IMR-90 (cell line): ENCODE measurements at regions not wholly inside any gene's neighbourhood (a gene's known extent, or its start where the extent isn't known, plus 50 kb on each side); places are given as distances from the start of the nearest gene placed in this dataset.

Experiments
- ATAC-seq: fragments of 200-7000 bp; cut with Tn5 transposase; 2 replicates; pipeline ENCODE4 v1.9.1; 2020; ENCODE audit warnings: low read depth, mild to moderate bottlenecking, moderate library complexity
- BruUV-seq: library from RNA; stranded (reverse); fragments of 400-500 nt; replicated peaks from 2 replicates; lab custom pipeline; 2021; lab: Mats Ljungman, UMichigan
- CTCF ChIA-PET: fragments of 300-600 bp; formaldehyde crosslinking; extraction: SDS; loops from one replicate; lab custom pipeline; 2021; ENCODE audit warnings: antibody characterized with exemption; lab: Yijun Ruan, JAX
- POLR2A ChIA-PET: fragments of 300-600 bp; sonication (Branson Sonifier 250); formaldehyde crosslinking; loops from one replicate; lab custom pipeline; 2022; ENCODE audit warnings: antibody characterized with exemption; ENCODE audit not compliant: unreplicated experiment; lab: Charles Lee
- DNase-seq: peaks from one replicate; pipeline ENCODE4 v3.0.0; 2013
- H2AFZ ChIP-seq: replicated peaks from 2 replicates; pipeline ENCODE3; 2013; ENCODE audit warnings: low read length, mild to moderate bottlenecking; ENCODE audit not compliant: poor library complexity
- H2AK5ac ChIP-seq: 2 replicates; pipeline ENCODE4 v1.6.1; 2013; ENCODE audit warnings: low read depth, low read length, inconsistent platforms
- H2AK9ac ChIP-seq: replicated peaks from 2 replicates; pipeline ENCODE3; 2013; ENCODE audit warnings: mild to moderate bottlenecking, low read depth, low read length, moderate library complexity; ENCODE audit not compliant: poor library complexity
- H2BK120ac ChIP-seq: 2 replicates; pipeline ENCODE4 v1.6.1; 2013; ENCODE audit warnings: low read depth, low read length, inconsistent platforms
- H2BK15ac ChIP-seq: 3 replicates; pipeline ENCODE4 v1.6.1; 2013; ENCODE audit warnings: low read depth, low read length, inconsistent platforms
- H2BK20ac ChIP-seq: 2 replicates; pipeline ENCODE4 v1.6.1; 2013; ENCODE audit warnings: low read depth, mild to moderate bottlenecking, inconsistent platforms, low read length, moderate library complexity
- H2BK5ac ChIP-seq: 2 replicates; pipeline ENCODE4 v1.6.1; 2013; ENCODE audit warnings: mild to moderate bottlenecking, low read depth, low read length, inconsistent platforms; ENCODE audit not compliant: poor library complexity, severe bottlenecking
- H3K14ac ChIP-seq: replicated peaks from 2 replicates; pipeline ENCODE4 v1.6.1; 2013; ENCODE audit warnings: low read depth, low read length, inconsistent platforms
- H3K18ac ChIP-seq: 2 replicates; pipeline ENCODE4 v1.6.1; 2013; ENCODE audit warnings: low read depth, low read length, control low read depth
- H3K23ac ChIP-seq: 2 replicates; pipeline ENCODE4 v1.6.1; 2013; ENCODE audit warnings: low read depth, low read length, inconsistent platforms
- H3K27ac ChIP-seq: 2 replicates; pipeline ENCODE4 v1.5.1; 2013; ENCODE audit warnings: mild to moderate bottlenecking, control low read depth, low read length; ENCODE audit not compliant: insufficient read depth
- H3K27me3 ChIP-seq: 2 replicates; pipeline ENCODE4 v1.6.1; 2013; ENCODE audit warnings: low read length; ENCODE audit not compliant: control insufficient read depth, insufficient read depth
- H3K36me3 ChIP-seq: 2 replicates; pipeline ENCODE4 v1.6.1; 2013; ENCODE audit warnings: low read length, mixed read lengths; ENCODE audit not compliant: control insufficient read depth, insufficient read depth
- H3K4ac ChIP-seq: 2 replicates; pipeline ENCODE4 v1.6.1; 2013; ENCODE audit warnings: low read depth, low read length, inconsistent platforms
- H3K4me1 ChIP-seq: 2 replicates; pipeline ENCODE4 v1.6.1; 2013; ENCODE audit warnings: low read length, mixed read lengths; ENCODE audit not compliant: control insufficient read depth, insufficient read depth
- H3K4me2 ChIP-seq: 2 replicates; pipeline ENCODE4 v1.6.1; 2013; ENCODE audit warnings: low read depth, mild to moderate bottlenecking, control low read depth, low read length, moderate library complexity
- H3K4me3 ChIP-seq: 2 replicates; pipeline ENCODE4 v1.5.1; 2013; ENCODE audit warnings: low read depth, mild to moderate bottlenecking, control low read depth, low read length, moderate library complexity; ENCODE audit not compliant: insufficient read depth
- H3K56ac ChIP-seq: 2 replicates; pipeline ENCODE4 v1.6.1; 2013; ENCODE audit warnings: low read length, inconsistent platforms; ENCODE audit not compliant: insufficient read depth; ENCODE audit errors: extremely low read depth
- H3K79me1 ChIP-seq, 2 experiments: 2 replicates each; pipeline ENCODE4 v1.6.1; 2013; ENCODE audit warnings: low read length in 2 of 2, inconsistent platforms in 1 of 2, low read depth in 1 of 2
- H3K9ac ChIP-seq: 2 replicates; pipeline ENCODE4 v1.6.1; 2013; ENCODE audit warnings: low read depth, low read length, control low read depth
- H3K9me1 ChIP-seq: 2 replicates; pipeline ENCODE4 v1.6.1; 2013; ENCODE audit warnings: low read length, inconsistent platforms; ENCODE audit not compliant: insufficient read depth
- H3K9me3 ChIP-seq: 2 replicates; pipeline ENCODE4 v1.6.1; 2013; ENCODE audit warnings: low read length; ENCODE audit not compliant: control insufficient read depth, insufficient read depth
- H4K20me1 ChIP-seq: 2 replicates; pipeline ENCODE4 v1.6.1; 2013; ENCODE audit warnings: low read length, inconsistent platforms; ENCODE audit not compliant: insufficient read depth
- H4K5ac ChIP-seq: 2 replicates; pipeline ENCODE4 v1.6.1; 2013; ENCODE audit warnings: mild to moderate bottlenecking, low read depth, low read length, control low read depth
- H4K8ac ChIP-seq, 2 experiments: 2 replicates each; pipeline ENCODE4 v1.6.1; 2013; ENCODE audit warnings: low read depth in 2 of 2, low read length in 2 of 2, control low read depth in 1 of 2, inconsistent platforms in 1 of 2
- H4K91ac ChIP-seq: 2 replicates; pipeline ENCODE4 v1.6.1; 2013; ENCODE audit warnings: low read depth, low read length, inconsistent platforms; ENCODE audit not compliant: insufficient read depth
- BHLHE40 ChIP-seq: fragments of 150-350 bp; IDR thresholded peaks from 2 replicates; pipeline ENCODE4 v1.6.1; 2016; ENCODE audit warnings: mild to moderate bottlenecking, low read depth, low read length
- CEBPB ChIP-seq: IDR thresholded peaks from 2 replicates; pipeline ENCODE4 v1.6.1; 2012; ENCODE audit warnings: low read depth, low read length, improper control_type of control experiment
- CHD1 ChIP-seq: IDR thresholded peaks from 2 replicates; pipeline ENCODE4 v1.6.1; 2012; ENCODE audit warnings: low read depth, low read length, improper control_type of control experiment
- CTCF ChIP-seq: conservative IDR thresholded peaks from 2 replicates; pipeline ENCODE4 v1.5.1; 2012; ENCODE audit warnings: mild to moderate bottlenecking, low read depth, low read length, improper control_type of control experiment
- ELK1 ChIP-seq: fragments of 150-350 bp; IDR thresholded peaks from 2 replicates; pipeline ENCODE4 v1.6.1; 2016; ENCODE audit warnings: low read depth, mild to moderate bottlenecking, low read length, moderate library complexity, borderline replicate concordance
- FOS ChIP-seq: fragments of 150-350 bp; IDR thresholded peaks from 2 replicates; pipeline ENCODE4 v1.6.1; 2016; ENCODE audit warnings: low read depth, low read length
- MAFK ChIP-seq: IDR thresholded peaks from 2 replicates; pipeline ENCODE4 v1.6.1; 2012; ENCODE audit warnings: low read depth, low read length, improper control_type of control experiment
- MAZ ChIP-seq: IDR thresholded peaks from 2 replicates; pipeline ENCODE4 v1.6.1; 2012; ENCODE audit warnings: low read depth, mild to moderate bottlenecking, low read length, improper control_type of control experiment, moderate library complexity, borderline replicate concordance
- MXI1 ChIP-seq: IDR thresholded peaks from 2 replicates; pipeline ENCODE4 v1.6.1; 2012; ENCODE audit warnings: low read depth, mild to moderate bottlenecking, low read length, moderate library complexity, borderline replicate concordance
- NFE2L2 ChIP-seq: fragments of 150-350 bp; IDR thresholded peaks from 2 replicates; pipeline ENCODE4 v1.6.1; 2016; ENCODE audit warnings: low read depth, mild to moderate bottlenecking, low read length
- POLR2A ChIP-seq: IDR thresholded peaks from 2 replicates; pipeline ENCODE4 v1.6.1; 2012; ENCODE audit warnings: mild to moderate bottlenecking, low read depth, low read length
- RAD21 ChIP-seq: IDR thresholded peaks from 2 replicates; pipeline ENCODE4 v1.6.1; 2012; ENCODE audit warnings: low read length, improper control_type of control experiment
- RCOR1 ChIP-seq: IDR thresholded peaks from 2 replicates; pipeline ENCODE4 v1.6.1; 2012; ENCODE audit warnings: mild to moderate bottlenecking, low read length, improper control_type of control experiment; ENCODE audit not compliant: insufficient replicate concordance
- RFX5 ChIP-seq: IDR thresholded peaks from 2 replicates; pipeline ENCODE4 v1.8.0; 2012; ENCODE audit warnings: low read depth, mild to moderate bottlenecking, low read length, moderate library complexity
- SMC3 ChIP-seq: fragments of 150-350 bp; IDR thresholded peaks from 2 replicates; pipeline ENCODE4 v1.6.1; 2016; ENCODE audit warnings: low read depth, mild to moderate bottlenecking, antibody characterized with exemption, low read length, moderate library complexity
- USF2 ChIP-seq: fragments of 150-350 bp; IDR thresholded peaks from 2 replicates; pipeline ENCODE4 v1.6.1; 2017; ENCODE audit warnings: mild to moderate bottlenecking, antibody characterized with exemption, low read length, low read depth
- WGBS, 2 experiments: methylation state at CpG; one replicate each; pipeline versions ENCODE4 v1.1.5 to v1.1.7; 2013; ENCODE audit warnings: missing lambda C conversion rate in 2 of 2; ENCODE audit not compliant: insufficient read length in 1 of 2; ENCODE audit errors: extremely low coverage in 2 of 2; 5-methylcytosine and 5-hydroxymethylcytosine counted together
- dilution Hi-C: fragments of 300-500 bp; cut with HindIII; formaldehyde crosslinking; loops from one replicate; pipeline ENCODE4 v1.14.3; 2018; ENCODE audit warnings: low sequenced_read_pairs; ENCODE audit not compliant: unreplicated experiment
- in situ Hi-C: fragments of 300-500 bp; cut with MboI; formaldehyde crosslinking; loops from 3 replicates; pipeline ENCODE4 v1.14.3; 2019; ENCODE audit warnings: low sequenced_read_pairs, inconsistent platforms, mixed read lengths
- intact Hi-C: fragments of 100-400 bp; cut with micrococcal nuclease; formaldehyde crosslinking; loops from 2 replicates; pipeline ENCODE4 v1.10.0; 2022

- H3K9me3 ChIP-seq = no peaks in the 10 kb centered on the region
- no peak overlapping the region for H2AK5ac ChIP-seq
- H3K23ac ChIP-seq = no peak overlapping the region
- CTCF ChIA-PET = no interaction called here
- no peak overlapping the region for H3K14ac ChIP-seq
- H3K9me1 ChIP-seq = no peaks in the 10 kb centered on the region; the same call in 1 of the 2 replicates
- H2BK120ac ChIP-seq = peak overlapping the region; percentile 14; the same call in 1 of the 2 replicates
- H4K20me1 ChIP-seq = no peaks in the 10 kb centered on the region
- dilution Hi-C loops (no loop called here), in situ Hi-C loops (no loop called here), intact Hi-C loops (no loop called here)
- WGBS, 2 experiments = no CpG with 5 or more reads among the region's 2 CpGs
- TF ChIP-seq USF2 (no peak), BHLHE40 (no peak), MAZ (no peak), RCOR1 (no peak), NFE2L2 (no peak), MAFK (no peak), SMC3 (no peak), RFX5 (no peak), MXI1 (no peak), POLR2A (no peak), ELK1 (no peak), CTCF (no peak), RAD21 (no peak), FOS (no peak), CHD1 (no peak), CEBPB (no peak)
- H4K8ac ChIP-seq = no peak overlapping the region
- H3K79me1 ChIP-seq = no peaks in the 10 kb centered on the region
- no peak overlapping the region for H3K18ac ChIP-seq
- ATAC-seq (no peak), DNase-seq (no peak)
- no peak overlapping the region for H2BK5ac ChIP-seq
- no peak overlapping the region for H2AK9ac ChIP-seq
- peaks cover 8% of the 10 kb centered on the region for H3K4me1 ChIP-seq
- no TSS peak for BruUV-seq
- H3K27me3 ChIP-seq = no peaks in the 10 kb centered on the region
- POLR2A ChIA-PET = no interaction called here
- no peak overlapping the region for H2AFZ ChIP-seq
- 0 out of 3 replicates have a peak overlapping the region, but pooled peaks have one; percentile 41 for H2BK15ac ChIP-seq
- no peak overlapping the region for H4K91ac ChIP-seq
- no peak overlapping the region for H3K4me3 ChIP-seq
- no peak overlapping the region for H3K56ac ChIP-seq
- H3K27ac ChIP-seq = no peak overlapping the region
- no peak overlapping the region; the same call in 1 of the 2 replicates for H2BK20ac ChIP-seq
- H3K36me3 ChIP-seq = no peaks in the 10 kb centered on the region
- H3K4ac ChIP-seq = no peak overlapping the region
- H3K4me2 ChIP-seq = no peak overlapping the region
- no peak overlapping the region for H3K9ac ChIP-seq
- no peak overlapping the region for H4K5ac ChIP-seq
These were observed 56.4 kb upstream of the NEO1 start for GRCh38 chr15:72995849-72996248.
